ENCODE measurements at regions not wholly inside any gene's neighbourhood (a gene's known extent, or its start where the extent isn't known, plus 50 kb on each side); places are given as distances from the start of the nearest gene placed in this dataset.

GRCh38 chr12:107497231-107497630 lies 188.4 kb upstream of the PWP1 start:
- H3K4me1 ChIP-seq = peaks cover 6% of the 10 kb centered on the region
- no peak overlapping the region for H3K9ac ChIP-seq
- no peak overlapping the region for H3K4me2 ChIP-seq (ENCODE audit: low read length)
- H3K36me3 ChIP-seq (ENCODE audit: control insufficient read depth, insufficient read depth, low read length) = no peaks in the 10 kb centered on the region
- H3K79me2 ChIP-seq = peaks cover 61% of the 10 kb centered on the region
- no peaks in the 10 kb centered on the region for H3K9me3 ChIP-seq (ENCODE audit: control insufficient read depth, low read length)
- H2AFZ ChIP-seq = no peak overlapping the region
- H3K27ac ChIP-seq = no peak overlapping the region
- H3K4me3 ChIP-seq (ENCODE audit: low read depth, low read length) = no peak overlapping the region
- no peak for TF ChIP-seq CTCF (IDR thresholded peaks at IDR 0.05)
- no peaks in the 10 kb centered on the region for H3K27me3 ChIP-seq (ENCODE audit: control insufficient read depth, insufficient read depth, low read length)

GRCh38 chr12:107500307-107500706 lies 185.3 kb upstream of the PWP1 start:
- no peak for TF ChIP-seq CTCF (IDR thresholded peaks at IDR 0.05)
- peaks cover 5% of the 10 kb centered on the region for H3K4me1 ChIP-seq
- no peak overlapping the region for H3K4me3 ChIP-seq (ENCODE audit: low read depth, low read length)
- H3K27me3 ChIP-seq (ENCODE audit: control insufficient read depth, insufficient read depth, low read length) = no peaks in the 10 kb centered on the region
- peaks cover 54% of the 10 kb centered on the region for H3K79me2 ChIP-seq
- no peak overlapping the region for H2AFZ ChIP-seq
- no peaks in the 10 kb centered on the region for H3K36me3 ChIP-seq (ENCODE audit: control insufficient read depth, insufficient read depth, low read length)
- no peak overlapping the region for H3K9ac ChIP-seq
- no peak overlapping the region for H3K27ac ChIP-seq
- H3K9me3 ChIP-seq (ENCODE audit: control insufficient read depth, low read length) = no peaks in the 10 kb centered on the region
- H3K4me2 ChIP-seq (ENCODE audit: low read length) = no peak overlapping the region

- Histone ChIP-seq H3K36me3 (ENCODE audit: control insufficient read depth, insufficient read depth, low read length) (no peaks in the 10 kb centered on the region), H3K4me3 (ENCODE audit: low read depth, low read length) (no peak overlapping the region), H3K27me3 (ENCODE audit: control insufficient read depth, insufficient read depth, low read length) (no peaks in the 10 kb centered on the region), H2AFZ (no peak overlapping the region), H3K4me2 (ENCODE audit: low read length) (no peak overlapping the region), H3K79me2 (peaks cover 50% of the 10 kb centered on the region), H3K9ac (no peak overlapping the region), H3K27ac (no peak overlapping the region), H3K4me1 (peaks cover 5% of the 10 kb centered on the region), H3K9me3 (ENCODE audit: control insufficient read depth, low read length) (no peaks in the 10 kb centered on the region)
- TF ChIP-seq CTCF (IDR thresholded peaks at IDR 0.05) = no peak
Observed at GRCh38 chr12:107501681-107502080, 183.9 kb upstream of the PWP1 start.

GRCh38 chr12:107503129-107503855 lies 182.3 kb upstream of the PWP1 start:
- Histone ChIP-seq H3K9me3 (ENCODE audit: control insufficient read depth, low read length) (no peaks in the 10 kb centered on the region), H3K27ac (no peak overlapping the region), H3K4me2 (ENCODE audit: low read length) (no peak overlapping the region), H3K4me1 (peaks cover 5% of the 10 kb centered on the region), H2AFZ (no peak overlapping the region), H3K9ac (no peak overlapping the region), H3K79me2 (peaks cover 37% of the 10 kb centered on the region), H3K4me3 (ENCODE audit: low read depth, low read length) (no peak overlapping the region), H3K36me3 (ENCODE audit: control insufficient read depth, insufficient read depth, low read length) (no peaks in the 10 kb centered on the region), H3K27me3 (ENCODE audit: control insufficient read depth, insufficient read depth, low read length) (no peaks in the 10 kb centered on the region)
- TF ChIP-seq CTCF (IDR thresholded peaks at IDR 0.05) = no peak
